GM21515 (cell line): ENCODE measurements at regions not wholly inside any gene's neighbourhood (a gene's known extent, or its start where the extent isn't known, plus 50 kb on each side); places are given as distances from the start of the nearest gene placed in this dataset.
"Not testable (repeated sequence)": the region's sequence is repeated elsewhere in the genome, so short reads cannot be mapped to it uniquely, and the experiment has no call there.

ENCODE experiments used
- ATAC-seq: cut with Tn5 transposase; IDR thresholded peaks from one replicate; pipeline ENCODE4 v1.9.1; 2021; ENCODE audit not compliant: unreplicated experiment

- not testable (repeated sequence) for ATAC-seq
Measured at GRCh38 chr4:9604031-9604892, 160.0 kb downstream of the DEFB131A start.

- ATAC-seq = not testable (repeated sequence)
Measured at GRCh38 chr4:9604893-9605190, 160.6 kb downstream of the DEFB131A start.

DNA sequence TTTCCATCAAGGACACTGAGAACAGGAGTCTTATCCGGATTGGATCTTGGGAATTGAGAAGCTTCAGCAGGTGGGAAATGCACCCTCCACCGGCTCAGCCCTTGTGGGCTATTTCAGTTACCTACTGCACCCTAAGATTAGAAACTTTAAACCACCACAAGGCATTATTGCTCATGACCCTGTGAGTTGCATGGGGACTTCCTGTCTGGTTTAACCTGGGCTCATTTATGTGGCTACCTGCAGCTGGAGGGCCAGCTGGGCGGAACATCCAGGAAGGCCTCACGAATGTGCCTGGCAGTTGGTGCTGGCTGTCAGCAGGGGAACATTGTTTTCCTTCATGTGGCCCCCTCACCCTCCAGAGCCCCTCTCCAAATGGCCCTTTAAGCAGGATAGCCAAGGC is 164.1 kb downstream of the DEFB131A start:
- ATAC-seq = no peak

DNA sequence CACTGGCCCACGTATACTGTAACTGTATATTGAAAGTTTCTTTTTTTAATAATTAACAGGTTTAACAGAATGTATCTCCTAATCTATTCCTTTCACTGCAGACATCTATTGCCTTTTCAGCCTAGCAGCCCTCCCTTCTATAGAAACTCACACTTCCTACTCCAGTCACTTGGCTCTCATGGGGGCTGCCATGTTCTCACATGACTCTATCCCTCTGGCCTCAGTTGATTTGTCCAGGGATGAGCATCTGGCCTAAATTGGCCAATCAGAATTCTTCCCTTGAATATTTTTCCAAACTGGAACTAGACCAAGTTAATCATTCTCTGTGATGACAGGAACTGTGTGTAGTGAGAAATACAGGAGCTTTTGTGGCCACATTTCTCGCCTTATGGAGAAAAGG is 166.1 kb downstream of the DEFB131A start:
- not testable (repeated sequence) for ATAC-seq

DNA sequence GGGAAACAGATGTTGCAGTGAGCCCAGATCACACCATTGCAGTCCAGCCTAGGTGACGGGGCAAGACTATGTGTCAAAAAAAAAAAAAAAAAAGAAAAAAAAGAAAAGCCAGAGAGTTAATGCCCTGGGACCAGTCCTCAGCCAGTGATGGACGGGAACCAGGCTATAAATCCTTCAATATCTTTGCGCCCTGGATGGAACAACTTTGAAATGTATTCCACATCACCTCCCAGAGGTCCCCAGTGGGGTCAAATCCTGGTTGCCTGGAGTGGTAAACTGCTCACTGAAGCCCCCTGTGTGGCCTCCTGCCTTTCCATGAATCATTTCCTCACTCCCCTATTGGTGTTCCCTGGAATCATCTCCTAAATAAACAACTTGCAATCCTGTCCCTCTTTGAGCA is 166.9 kb downstream of the DEFB131A start:
- ATAC-seq = no peak

DNA sequence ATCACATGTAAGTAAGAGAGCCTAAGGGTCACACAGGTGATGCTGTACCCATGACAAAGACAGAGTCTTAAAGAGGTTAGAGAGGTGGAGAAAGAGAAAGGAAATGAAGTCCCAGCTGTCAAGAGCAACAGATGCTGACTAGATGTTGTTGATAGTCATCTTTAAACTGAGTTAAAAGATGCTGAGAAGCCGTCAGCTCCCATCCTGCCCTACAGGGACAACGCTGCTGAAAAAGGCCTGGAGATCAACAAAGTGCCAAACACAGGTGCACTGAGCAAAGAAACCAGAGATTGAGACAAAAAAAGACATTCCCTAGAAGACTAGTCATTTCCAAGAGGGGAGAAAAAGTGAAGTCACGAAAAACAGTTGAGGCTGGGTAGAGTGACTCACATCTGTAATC is 145.0 kb upstream of the DRD5 start:
- not testable (repeated sequence) for ATAC-seq

- not testable (repeated sequence) for ATAC-seq
Measured at GRCh38 chr4:9659678-9660077, 121.8 kb upstream of the DRD5 start.

GRCh38 chr4:9660955-9661354 is 120.5 kb upstream of the DRD5 start:
- not testable (repeated sequence) for ATAC-seq

- not testable (repeated sequence) for ATAC-seq
Measured at GRCh38 chr4:9670725-9671124, 110.7 kb upstream of the DRD5 start.

GRCh38 chr4:9677357-9677756 is 104.1 kb upstream of the DRD5 start:
- not testable (repeated sequence) for ATAC-seq

DNA sequence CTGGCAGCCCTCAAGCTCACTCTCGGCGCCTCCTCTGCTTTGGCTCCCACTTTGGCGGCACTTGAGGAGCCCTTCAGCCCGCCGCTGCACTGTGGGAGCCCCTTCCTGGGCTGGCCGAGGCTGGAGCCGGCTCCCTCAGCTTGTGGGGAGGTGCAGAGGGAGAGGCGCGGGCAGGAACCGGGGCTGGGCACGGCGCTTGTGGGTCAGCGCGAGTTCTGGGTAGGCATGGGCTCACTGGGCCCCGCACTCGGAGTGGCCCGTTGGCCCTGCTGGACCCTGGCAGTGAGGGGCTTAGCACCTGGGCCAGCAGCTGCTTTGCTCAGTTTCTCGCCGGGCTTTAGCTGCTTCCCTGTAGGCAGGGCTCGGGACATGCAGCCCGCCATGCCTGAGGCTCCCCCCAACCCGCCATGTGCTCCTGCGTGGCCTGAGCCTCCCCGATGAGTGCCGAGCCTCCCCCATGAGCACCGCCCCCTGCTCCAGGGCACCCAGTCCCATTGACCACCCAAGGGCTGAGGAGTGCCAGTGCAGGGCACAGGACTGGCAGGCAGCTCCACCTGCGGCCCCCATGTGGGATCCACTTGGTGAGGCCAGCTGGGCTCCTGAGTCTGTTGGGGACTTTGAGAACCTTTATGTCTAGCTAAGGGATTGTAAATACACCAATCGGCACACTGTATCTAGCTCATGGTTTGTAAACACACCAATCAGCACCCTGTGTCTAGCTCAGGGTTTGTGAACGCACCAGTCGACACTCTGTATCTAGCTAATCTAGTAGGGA is 101.5 kb upstream of the DRD5 start:
- ATAC-seq = no peak

DNA sequence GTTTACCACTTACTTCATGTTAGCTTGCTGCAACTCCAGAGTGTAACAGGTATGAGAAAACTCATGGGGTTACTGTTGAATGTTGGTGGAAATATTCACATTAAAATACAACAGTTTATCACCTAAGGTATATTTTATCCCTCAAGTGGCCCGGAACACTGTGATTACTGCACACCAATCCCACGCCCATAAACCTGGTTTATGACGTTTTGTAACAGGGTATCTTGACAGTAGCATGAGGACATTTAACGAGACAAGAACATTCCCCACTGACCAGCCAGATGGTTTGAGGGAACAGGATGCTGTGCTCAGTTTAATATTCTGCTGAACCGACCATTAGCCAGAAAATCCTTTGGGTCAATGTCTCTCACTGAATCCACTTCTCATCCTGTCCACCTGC is 98.3 kb upstream of the DRD5 start:
- not testable (repeated sequence) for ATAC-seq

- not testable (repeated sequence) for ATAC-seq
Measured at GRCh38 chr4:9685016-9685415, 96.4 kb upstream of the DRD5 start.

GRCh38 chr4:9685692-9686091 is 95.7 kb upstream of the DRD5 start:
- ATAC-seq = no peak

DNA sequence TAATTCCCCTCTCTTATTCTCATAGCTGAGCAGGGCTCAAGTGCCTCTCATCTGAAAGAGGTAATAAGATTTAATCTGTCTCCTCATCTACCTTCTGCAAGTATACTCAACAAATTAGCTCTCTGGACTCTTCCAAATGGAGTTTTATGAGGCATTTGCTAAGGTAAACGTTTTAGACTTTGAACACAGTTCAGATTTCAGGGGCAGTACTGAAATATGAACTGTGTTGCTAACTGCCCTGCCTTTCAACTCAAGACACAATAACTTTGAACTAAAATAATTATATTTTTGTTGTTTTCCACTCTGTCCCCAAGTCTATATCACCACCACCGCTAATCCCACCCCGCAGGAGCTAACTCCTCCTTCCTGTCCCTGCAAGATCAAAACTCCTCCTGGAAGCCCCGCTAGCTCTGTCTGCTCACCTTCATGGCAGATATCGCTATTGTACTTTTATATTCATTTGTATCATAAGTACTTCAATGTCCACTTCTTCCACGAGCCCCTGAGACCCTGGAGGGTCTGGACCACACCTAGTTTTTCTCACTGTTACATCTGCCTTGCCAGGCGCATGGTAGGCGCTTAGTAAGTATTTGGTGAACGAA is 90.7 kb upstream of the DRD5 start:
- ATAC-seq = not testable (repeated sequence)

- peak; percentile 100 for ATAC-seq
Measured at GRCh38 chr4:9691238-9692065, 90.0 kb upstream of the DRD5 start.

GRCh38 chr4:9692791-9693491 is 88.5 kb upstream of the DRD5 start:
- ATAC-seq = not testable (repeated sequence)

DNA sequence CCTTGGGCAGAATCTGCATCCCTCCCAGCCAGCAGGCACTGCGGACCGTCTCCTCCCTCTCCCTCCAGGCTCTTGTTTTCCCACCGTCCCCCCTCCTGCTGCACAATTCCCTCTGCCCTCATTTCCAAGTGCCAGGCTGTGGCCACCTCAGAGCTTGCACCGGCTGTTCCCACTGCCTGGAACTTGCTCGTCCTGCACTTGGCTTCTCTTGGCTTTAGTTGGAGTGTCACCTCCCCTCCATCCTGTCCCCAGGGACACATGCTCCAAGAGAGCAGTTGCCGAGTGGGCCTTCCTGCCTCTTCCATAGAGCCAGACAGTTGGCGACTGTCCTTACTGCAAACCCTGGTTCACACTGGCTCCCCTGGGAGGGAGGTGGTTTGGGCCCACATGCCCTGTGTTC is 87.0 kb upstream of the DRD5 start:
- not testable (repeated sequence) for ATAC-seq

DNA sequence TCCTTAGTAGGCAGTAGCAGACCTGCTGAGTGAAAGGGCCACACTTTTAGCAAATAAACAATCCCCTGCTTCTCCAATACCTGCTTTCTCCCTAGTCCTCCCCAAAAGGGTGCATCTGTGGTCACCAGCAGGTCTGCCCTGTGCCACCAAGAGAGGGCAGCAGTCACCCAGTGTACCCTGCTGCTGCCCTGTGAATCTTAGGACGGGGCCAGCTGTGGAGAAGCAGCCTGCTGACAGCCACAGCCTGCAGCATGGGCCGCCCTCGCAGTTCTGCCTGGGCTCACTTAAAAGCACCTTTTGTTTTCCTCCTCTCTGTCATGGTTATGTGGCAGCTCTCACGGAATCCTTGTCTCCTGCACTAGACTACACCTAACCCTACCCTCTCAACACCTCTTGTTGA is 85.4 kb upstream of the DRD5 start:
- ATAC-seq = not testable (repeated sequence)

- ATAC-seq = not testable (repeated sequence)
Measured at GRCh38 chr4:9696561-9696960, 84.9 kb upstream of the DRD5 start.
